ENCODE measurements at regions not wholly inside any gene's neighbourhood (a gene's known extent, or its start where the extent isn't known, plus 50 kb on each side); places are given as distances from the start of the nearest gene placed in this dataset.

DNA sequence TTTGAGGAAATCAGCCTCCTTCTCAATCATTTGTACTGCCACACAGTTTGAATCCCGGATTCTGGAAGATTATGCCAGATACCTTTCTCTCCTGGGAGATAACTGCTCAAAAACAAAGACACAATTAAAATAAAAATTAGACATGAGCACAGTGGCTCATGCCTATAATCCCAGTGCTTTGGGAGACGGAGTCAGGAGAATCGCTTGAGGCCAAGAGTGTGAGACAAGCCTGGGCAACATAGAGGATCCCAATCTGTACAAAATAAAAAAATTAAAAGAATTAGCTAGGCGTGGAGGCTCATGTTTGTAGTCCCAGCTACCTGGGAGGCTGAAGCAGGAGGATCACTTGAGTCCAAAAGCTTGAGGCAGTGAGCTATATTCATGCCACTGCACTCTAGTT, 376.3 kb upstream of the ZFP42 start:
- TF ChIP-seq, protein P1, sequence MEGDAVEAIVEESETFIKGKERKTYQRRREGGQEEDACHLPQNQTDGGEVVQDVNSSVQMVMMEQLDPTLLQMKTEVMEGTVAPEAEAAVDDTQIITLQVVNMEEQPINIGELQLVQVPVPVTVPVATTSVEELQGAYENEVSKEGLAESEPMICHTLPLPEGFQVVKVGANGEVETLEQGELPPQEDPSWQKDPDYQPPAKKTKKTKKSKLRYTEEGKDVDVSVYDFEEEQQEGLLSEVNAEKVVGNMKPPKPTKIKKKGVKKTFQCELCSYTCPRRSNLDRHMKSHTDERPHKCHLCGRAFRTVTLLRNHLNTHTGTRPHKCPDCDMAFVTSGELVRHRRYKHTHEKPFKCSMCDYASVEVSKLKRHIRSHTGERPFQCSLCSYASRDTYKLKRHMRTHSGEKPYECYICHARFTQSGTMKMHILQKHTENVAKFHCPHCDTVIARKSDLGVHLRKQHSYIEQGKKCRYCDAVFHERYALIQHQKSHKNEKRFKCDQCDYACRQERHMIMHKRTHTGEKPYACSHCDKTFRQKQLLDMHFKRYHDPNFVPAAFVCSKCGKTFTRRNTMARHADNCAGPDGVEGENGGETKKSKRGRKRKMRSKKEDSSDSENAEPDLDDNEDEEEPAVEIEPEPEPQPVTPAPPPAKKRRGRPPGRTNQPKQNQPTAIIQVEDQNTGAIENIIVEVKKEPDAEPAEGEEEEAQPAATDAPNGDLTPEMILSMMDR (tag by site-specific recombination; IDR thresholded peaks at IDR 0.05) = no peak
- TF ChIP-seq ZNF133 (tag by site-specific recombination; IDR thresholded peaks at IDR 0.05) (no peak), RBAK (tag by site-specific recombination; IDR thresholded peaks at IDR 0.05) (no peak), HOXD13 (CRISPR knock-in tag; IDR thresholded peaks at IDR 0.05; ENCODE audit: borderline replicate concordance) (no peak), ZNF175 (tag by site-specific recombination; IDR thresholded peaks at IDR 0.05) (no peak), PRDM4 (tag by site-specific recombination; IDR thresholded peaks at IDR 0.05) (no peak), ZNF624 (tag by site-specific recombination; IDR thresholded peaks at IDR 0.05) (no peak), ZNF707 (tag by site-specific recombination; IDR thresholded peaks at IDR 0.05) (no peak), GLI4 (tag by site-specific recombination; IDR thresholded peaks at IDR 0.05) (no peak), ZNF555 (tag by site-specific recombination; conservative IDR thresholded peaks at IDR 0.05) (no peak), ZNF292 (tag by site-specific recombination; IDR thresholded peaks at IDR 0.05; ENCODE audit: borderline replicate concordance, low read depth) (no peak)

Data from HEK293 (cell line).